Chondrocyte (in vitro differentiated cells): ENCODE measurements at regions not wholly inside any gene's neighbourhood (a gene's known extent, or its start where the extent isn't known, plus 50 kb on each side); places are given as distances from the start of the nearest gene placed in this dataset.

Source experiments
- DNase-seq: peaks from one replicate; pipeline ENCODE4 v3.0.0; 2021; ENCODE audit warnings: mixed read lengths, low spot score
- H3K27ac Mint-ChIP-seq: one replicate; pipeline ENCODE4 v1.8.0; 2021; ENCODE audit warnings: mild to moderate bottlenecking, moderate library complexity, mixed read lengths; ENCODE audit not compliant: unreplicated experiment
- H3K27me3 Mint-ChIP-seq: 2 replicates; pipeline ENCODE4 v1.8.0; 2021; ENCODE audit warnings: low read depth, mixed read lengths
- H3K36me3 Mint-ChIP-seq: 2 replicates; pipeline ENCODE4 v1.8.0; 2021; ENCODE audit warnings: low read depth, mixed read lengths
- H3K4me1 Mint-ChIP-seq: 2 replicates; pipeline ENCODE4 v1.8.0; 2021; ENCODE audit warnings: low read depth, mild to moderate bottlenecking, mixed read lengths
- H3K4me3 Mint-ChIP-seq: one replicate; pipeline ENCODE4 v1.8.0; 2021; ENCODE audit warnings: mild to moderate bottlenecking, moderate library complexity, mixed read lengths; ENCODE audit not compliant: unreplicated experiment
- H3K9me3 Mint-ChIP-seq: 2 replicates; pipeline ENCODE4 v1.8.0; 2021; ENCODE audit warnings: low read depth, mixed read lengths
- CTCF ChIP-seq: fragments of 200-600 bp; sonication (generic); IDR thresholded peaks from 2 replicates; pipeline ENCODE4 v1.5.0; 2021; ENCODE audit warnings: antibody characterized with exemption, mild to moderate bottlenecking, moderate library complexity

DNA sequence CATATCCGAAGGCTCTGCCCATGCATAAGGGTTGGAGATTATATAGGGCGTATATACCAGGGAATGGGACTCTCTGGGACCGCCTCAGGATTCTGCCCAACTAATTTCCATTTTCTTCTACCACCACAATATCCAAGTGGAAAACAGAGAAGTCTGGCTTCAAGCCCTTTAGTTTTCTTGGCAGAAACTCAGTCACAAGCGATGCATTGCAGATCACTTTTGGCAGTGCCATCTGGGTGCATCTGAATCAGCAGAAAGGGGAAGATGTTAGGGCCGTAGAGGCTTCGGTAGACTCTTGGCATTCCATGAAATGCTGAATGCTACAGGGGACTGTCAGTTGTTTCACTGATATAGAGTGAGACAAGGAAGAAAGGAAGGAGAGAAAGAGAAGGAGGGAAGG lies 94.1 kb upstream of the FAM9B start:
- Mint-ChIP-seq H3K4me1 (peaks cover 3% of the 10 kb centered on the region), H3K9me3 (peaks cover 24% of the 10 kb centered on the region), H3K27ac (no peak overlapping the region), H3K4me3 (no peak overlapping the region), H3K27me3 (no peaks in the 10 kb centered on the region), H3K36me3 (no peaks in the 10 kb centered on the region)
- no peak for DNase-seq
- TF ChIP-seq CTCF = no peak

DNA sequence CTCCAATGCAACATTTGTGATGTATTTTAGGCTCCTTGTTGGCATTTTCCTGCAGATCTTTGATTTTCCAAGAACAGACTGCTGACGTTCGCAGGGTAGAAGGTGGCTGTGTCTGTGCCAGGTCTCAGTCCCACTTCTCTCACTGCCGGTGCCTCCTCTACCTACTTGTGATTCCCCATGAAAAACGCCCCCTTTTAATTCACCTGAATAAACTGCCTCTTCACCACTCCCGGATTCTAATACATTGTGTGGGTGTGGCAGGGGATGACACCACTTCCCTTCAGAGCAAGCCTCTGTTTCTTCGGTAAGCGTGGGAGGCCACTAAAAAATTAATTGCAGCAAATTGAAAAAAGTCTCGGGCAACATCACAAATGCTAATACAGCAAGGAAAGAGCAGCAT lies 96.1 kb upstream of the FAM9B start:
- no peaks in the 10 kb centered on the region for H3K36me3 Mint-ChIP-seq

DNA sequence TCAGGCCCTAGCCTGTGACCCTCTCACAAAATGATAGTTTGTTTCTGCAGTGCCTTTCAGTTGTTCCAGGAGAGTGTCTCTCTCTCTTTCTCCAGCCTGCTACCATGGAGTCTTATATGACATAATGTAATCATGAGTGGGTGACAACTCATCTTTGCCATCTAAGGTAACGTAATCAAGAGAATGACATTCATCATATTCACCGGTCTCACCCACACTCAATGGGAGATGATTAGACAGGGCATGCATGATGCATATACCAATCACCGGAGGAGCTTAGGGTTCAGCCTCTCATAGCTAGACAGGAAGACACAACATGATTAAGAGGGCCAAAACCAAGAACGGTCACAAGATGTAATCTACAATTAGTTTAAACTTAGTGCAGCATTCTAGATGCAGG lies 97.1 kb upstream of the FAM9B start:
- H3K9me3 Mint-ChIP-seq = peaks cover 22% of the 10 kb centered on the region
- no peak overlapping the region for H3K4me3 Mint-ChIP-seq
- TF ChIP-seq CTCF = no peak
- H3K4me1 Mint-ChIP-seq = peaks cover 2% of the 10 kb centered on the region
- no peaks in the 10 kb centered on the region for H3K36me3 Mint-ChIP-seq
- H3K27ac Mint-ChIP-seq = no peak overlapping the region
- DNase-seq = no peak
- H3K27me3 Mint-ChIP-seq = no peaks in the 10 kb centered on the region

More for the DNA sequence above, 96.1 kb upstream of the FAM9B start:
- no peak for TF ChIP-seq CTCF
- Mint-ChIP-seq H3K4me1 (no peaks in the 10 kb centered on the region), H3K27ac (no peak overlapping the region), H3K27me3 (no peaks in the 10 kb centered on the region), H3K4me3 (no peak overlapping the region), H3K9me3 (peaks cover 22% of the 10 kb centered on the region)
- DNase-seq = no peak

GRCh38 chrX:9132036-9132638 lies 98.2 kb upstream of the FAM9B start:
- DNase-seq = no peak
- no peak overlapping the region for H3K4me3 Mint-ChIP-seq
- peaks cover 19% of the 10 kb centered on the region for H3K9me3 Mint-ChIP-seq
- H3K27ac Mint-ChIP-seq = no peak overlapping the region
- H3K36me3 Mint-ChIP-seq = no peaks in the 10 kb centered on the region
- H3K4me1 Mint-ChIP-seq = peaks cover 3% of the 10 kb centered on the region
- no peaks in the 10 kb centered on the region for H3K27me3 Mint-ChIP-seq
- TF ChIP-seq CTCF = no peak

DNA sequence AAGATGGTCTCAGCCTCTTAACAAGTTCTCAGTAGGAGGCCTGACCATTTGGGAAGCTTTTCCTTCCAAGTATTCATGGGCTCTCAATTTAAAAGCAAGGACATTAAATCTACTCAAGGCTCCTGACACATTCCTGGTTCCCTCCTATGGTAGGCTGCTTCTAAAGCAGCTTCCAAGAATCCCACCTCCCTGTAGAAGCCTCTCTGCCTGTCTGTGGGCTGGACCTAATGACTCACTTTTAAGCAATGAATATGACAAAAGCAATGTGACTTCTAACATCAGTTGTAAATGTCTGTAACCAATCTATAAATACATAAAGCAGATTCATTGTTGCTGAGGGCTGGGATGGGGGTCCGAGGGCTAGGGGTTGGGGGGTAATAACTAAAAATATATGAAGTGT lies 99.5 kb upstream of the FAM9B start:
- no peaks in the 10 kb centered on the region for H3K27me3 Mint-ChIP-seq
- no peak for TF ChIP-seq CTCF
- no peak overlapping the region for H3K4me3 Mint-ChIP-seq
- H3K9me3 Mint-ChIP-seq = peaks cover 18% of the 10 kb centered on the region
- no peaks in the 10 kb centered on the region for H3K36me3 Mint-ChIP-seq
- H3K27ac Mint-ChIP-seq = no peak overlapping the region
- no peak for DNase-seq
- H3K4me1 Mint-ChIP-seq = peaks cover 3% of the 10 kb centered on the region
